ENCODE measurements at regions not wholly inside any gene's neighbourhood (a gene's known extent, or its start where the extent isn't known, plus 50 kb on each side); places are given as distances from the start of the nearest gene placed in this dataset.

GRCh38 chr7:142488842-142489241 lies 231.0 kb upstream of the PRSS58 start:
- TF ChIP-seq CTCF (conservative IDR thresholded peaks at IDR 0.05): no peak
- TF ChIP-seq EZH2 (IDR thresholded peaks at IDR 0.05; ENCODE audit: low read depth): no peak

Measured in PC-9 (cell line).